K562 (cell line): ENCODE measurements at regions not wholly inside any gene's neighbourhood (a gene's known extent, or its start where the extent isn't known, plus 50 kb on each side); places are given as distances from the start of the nearest gene placed in this dataset.
A peak's percentile ranks its signal among the peaks of the same experiment; 100 is the strongest.

Source experiments
- ATAC-seq: fragments of 200-7000 bp; cut with Tn5 transposase; 3 replicates; pipeline ENCODE4 v1.9.1; 2020; ENCODE audit warnings: moderate library complexity
- BruUV-seq: library from RNA; stranded (reverse); fragments of 400-500 nt; replicated peaks from 2 replicates; lab custom pipeline; 2021; lab: Mats Ljungman, UMichigan
- CTCF ChIA-PET: fragments of 300-600 bp; formaldehyde crosslinking; extraction: SDS; loops from one replicate; lab custom pipeline; 2021; ENCODE audit warnings: low intra/inter-chr PET ratio; lab: Yijun Ruan, JAX
- POLR2A ChIA-PET: fragments of 300-600, 350-650 bp; sonication (Branson Sonifier 250); formaldehyde crosslinking; extraction: SDS; loops from one replicate; lab custom pipeline; 2021; ENCODE audit warnings: antibody characterized with exemption, inconsistent platforms; lab: Yijun Ruan, JAX
- DNase-seq, 4 experiments: peaks; one replicate each; pipeline versions ENCODE4 v3.0.0 to v3.0.0-alpha.2; 2011 to 2018; ENCODE audit warnings: low spot score in 3 of 4, mixed read lengths in 3 of 4; ENCODE audit errors: extremely low read depth in 1 of 4
- FAIRE-seq: peaks from 2 replicates; lab custom pipeline; 2011; peaks lifted over from hg19 to GRCh38; lab: Jason Lieb, UNC
- H2AFZ ChIP-seq: 2 replicates; pipeline ENCODE4 v1.6.0; 2011; ENCODE audit warnings: low read depth, low read length, control low read depth, inconsistent platforms
- H3K27ac ChIP-seq: fragments of 200-600 bp; 3 replicates; pipeline ENCODE4 v1.8.0; 2011; ENCODE audit warnings: low read depth, mild to moderate bottlenecking, control low read depth, inconsistent platforms, low read length, moderate library complexity, mixed read lengths; ENCODE audit errors: extremely low read depth
- H3K27me3 ChIP-seq, 2 experiments: fragments of 300-600 bp in 1 of 2; 2 replicates in 1 of 2; 3 replicates in 1 of 2; pipeline versions ENCODE4 v1.6.0 to v1.8.0; 2011; ENCODE audit warnings: inconsistent platforms in 2 of 2, low read length in 2 of 2, mild to moderate bottlenecking in 1 of 2, mixed read lengths in 1 of 2, moderate library complexity in 1 of 2; ENCODE audit not compliant: control insufficient read depth in 2 of 2, insufficient read depth in 2 of 2
- H3K36me3 ChIP-seq: fragments of 300-600 bp; 3 replicates; pipeline ENCODE4 v1.8.0; 2011; ENCODE audit warnings: mild to moderate bottlenecking, low read length, inconsistent platforms; ENCODE audit not compliant: control insufficient read depth, insufficient read depth
- H3K4me1 ChIP-seq, 2 experiments: fragments of 200-600 bp in 1 of 2; replicated peaks in 1 of 2; 2 replicates in 1 of 2; 3 replicates in 1 of 2; pipeline versions ENCODE4 v1.5.1 to v1.8.0; 2011; ENCODE audit warnings: inconsistent platforms in 2 of 2, low read length in 2 of 2, mild to moderate bottlenecking in 1 of 2, mixed read lengths in 1 of 2, moderate library complexity in 1 of 2; ENCODE audit not compliant: control insufficient read depth in 2 of 2, insufficient read depth in 2 of 2
- H3K4me2 ChIP-seq: 2 replicates; pipeline ENCODE4 v1.6.1; 2011; ENCODE audit warnings: low read length, control low read depth, inconsistent platforms, mixed read lengths; ENCODE audit not compliant: insufficient read depth
- H3K4me3 ChIP-seq: fragments of 200-600 bp; sonication (generic), shearing (Covaris generic); 2 replicates; pipeline ENCODE4 v1.5.1; 2016; ENCODE audit warnings: control low read depth, inconsistent platforms
- H3K79me2 ChIP-seq: fragments of 200-600 bp; 3 replicates; pipeline ENCODE4 v1.8.0; 2011; ENCODE audit warnings: low read length, inconsistent platforms; ENCODE audit not compliant: control insufficient read depth, insufficient read depth
- H3K9ac ChIP-seq, 2 experiments: 2 replicates each; pipeline versions ENCODE4 v1.6.0 to v1.6.1; 2011; ENCODE audit warnings: low read depth in 2 of 2, low read length in 2 of 2, control low read depth in 1 of 2, inconsistent platforms in 1 of 2, mild to moderate bottlenecking in 1 of 2, mixed read lengths in 1 of 2; ENCODE audit not compliant: insufficient read depth in 1 of 2
- H3K9me1 ChIP-seq: one replicate; pipeline ENCODE4 v1.6.0; 2011; ENCODE audit warnings: inconsistent platforms, mild to moderate bottlenecking, low read length, moderate library complexity; ENCODE audit not compliant: control insufficient read depth, insufficient read depth
- H3K9me3 ChIP-seq: replicated peaks from 2 replicates; pipeline ENCODE4 v1.5.1; 2011; ENCODE audit warnings: low read depth, low read length, inconsistent platforms; ENCODE audit not compliant: control insufficient read depth, insufficient read depth
- H4K20me1 ChIP-seq: replicated peaks from 2 replicates; pipeline ENCODE4 v1.6.1; 2011; ENCODE audit warnings: low read length, inconsistent platforms, mixed read lengths; ENCODE audit not compliant: control insufficient read depth, insufficient read depth
- LEF1 ChIP-seq: fragments of 450-650 bp; IDR thresholded peaks from 2 replicates; pipeline ENCODE4 v1.6.1; 2016; ENCODE audit warnings: mild to moderate bottlenecking
- MEF2A ChIP-seq: IDR thresholded peaks from 2 replicates; pipeline ENCODE4 v1.6.1; 2011; ENCODE audit warnings: low read depth, mild to moderate bottlenecking, low read length, moderate library complexity; ENCODE audit not compliant: control insufficient read depth
- ZNF592 ChIP-seq: fragments of 450-650 bp; IDR thresholded peaks from 2 replicates; pipeline ENCODE4 v1.6.1; 2017; ENCODE audit warnings: antibody characterized with exemption, mild to moderate bottlenecking
- WGBS: fragments of 100-300 bp; shearing (Covaris generic); methylation state at CpG from one replicate; pipeline ENCODE4 v1.1.6; 2016; ENCODE audit warnings: low coverage, mixed read lengths; ENCODE audit not compliant: insufficient coverage; ENCODE audit errors: missing lambda C conversion rate; 5-methylcytosine and 5-hydroxymethylcytosine counted together
- in situ Hi-C: fragments of 300-500 bp; cut with MboI; formaldehyde crosslinking; loops from 4 replicates; pipeline ENCODE4 v1.15.0; 2018; ENCODE audit warnings: inconsistent platforms, mixed read lengths
- intact Hi-C: fragments of 100-400 bp; cut with micrococcal nuclease; formaldehyde crosslinking; loops from 2 replicates; pipeline ENCODE4 v1.14.2; 2022

GRCh38 chr6:144561455-144562043 is 276.4 kb downstream of the UTRN start:
- Histone ChIP-seq H3K9me3 (no peaks in the 10 kb centered on the region), H3K4me2 (no peak overlapping the region), H3K4me1 (peaks cover 0 to 11% of the 10 kb centered on the region in 2 experiments; a peak in 3 of 5 replicates), H3K79me2 (no peaks in the 10 kb centered on the region), H3K36me3 (no peaks in the 10 kb centered on the region), H3K9ac (no peak overlapping the region), H3K27me3 (no peaks in the 10 kb centered on the region), H3K27ac (peak overlapping the region; percentile 9; the same call in 1 of the 3 replicates), H4K20me1 (no peaks in the 10 kb centered on the region), H2AFZ (peak overlapping the region; percentile 71), H3K4me3 (no peak overlapping the region), H3K9me1 (no peaks in the 10 kb centered on the region)
- in situ Hi-C loops (no loop called here), intact Hi-C loops (no loop called here)
- ATAC-seq (0 out of 3 replicates have a peak, but pooled peaks have one; percentile 22), DNase-seq (no peak), FAIRE-seq (peak; percentile 56)
- 20% methylated on average over 2 of the region's 2 CpGs for WGBS
- BruUV-seq = no TSS peak
- TF ChIP-seq MEF2A = peak; percentile 71; the same call in 1 of the 2 replicates
- TF ChIP-seq LEF1 = no peak
- TF ChIP-seq ZNF592 = 0 out of 2 replicates have a peak, but pooled peaks have one; percentile 15
- POLR2A ChIA-PET = no interaction called here
- CTCF ChIA-PET = interaction anchor here (0.7 kb wide), 1 partner anchor 49 kb away, joined by 3 read pairs; no protein-coding TSS in a partner anchor
